Hypothalamus (tissue), 51 donors: ENCODE measurements at regions not wholly inside any gene's neighbourhood (a gene's known extent, or its start where the extent isn't known, plus 50 kb on each side); places are given as distances from the start of the nearest gene placed in this dataset.

ENCODE experiments used
- DNase-seq, 51 donors: peaks; one replicate each; lab custom pipeline; 2025; lab: John Stamatoyannopoulos, UW

- no peak for DNase-seq
Measured at GRCh38 chr17:31595666-31596381, 204.3 kb downstream of the RAB11FIP4 start.

DNA sequence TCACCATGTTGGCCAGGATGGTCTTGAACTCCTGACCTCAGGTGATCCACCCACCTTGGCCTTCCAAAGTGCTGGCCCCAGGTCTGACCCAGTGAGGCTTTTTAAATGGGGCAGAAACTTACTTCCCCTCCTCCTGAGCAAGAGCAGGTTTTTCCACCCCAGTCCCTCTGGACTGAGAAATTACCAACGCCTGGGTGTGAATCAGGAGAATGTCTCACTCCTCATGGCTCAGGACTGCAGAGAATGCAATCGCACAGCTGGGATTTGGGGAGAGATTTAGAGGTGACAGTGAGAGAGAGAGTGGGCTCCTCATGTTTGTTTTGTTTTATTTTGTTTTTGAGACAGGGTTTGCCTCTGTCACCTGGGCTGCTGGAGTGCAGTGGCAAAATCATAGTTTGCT, 203.6 kb downstream of the RAB11FIP4 start:
- no peak for DNase-seq

DNA sequence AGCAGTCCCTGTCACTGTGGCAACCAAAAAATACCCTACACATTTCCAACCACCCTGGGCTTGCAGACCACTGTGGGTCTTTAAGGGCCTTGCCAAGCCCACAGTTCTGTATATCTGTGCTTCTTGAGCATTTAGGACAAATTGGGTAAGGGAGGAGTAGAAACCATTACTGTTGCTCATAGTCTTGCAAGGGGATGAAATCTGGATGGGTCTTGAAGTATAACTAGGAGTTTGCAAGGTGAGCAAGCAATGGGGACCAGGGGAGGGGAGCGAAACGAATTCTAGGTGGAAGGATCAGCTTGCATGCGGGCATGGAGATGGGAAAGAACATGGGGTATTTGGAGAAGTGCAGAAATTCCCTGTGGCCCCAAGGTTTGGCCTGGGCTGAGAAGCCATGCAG, 202.9 kb downstream of the RAB11FIP4 start:
- DNase-seq = no peak

DNA sequence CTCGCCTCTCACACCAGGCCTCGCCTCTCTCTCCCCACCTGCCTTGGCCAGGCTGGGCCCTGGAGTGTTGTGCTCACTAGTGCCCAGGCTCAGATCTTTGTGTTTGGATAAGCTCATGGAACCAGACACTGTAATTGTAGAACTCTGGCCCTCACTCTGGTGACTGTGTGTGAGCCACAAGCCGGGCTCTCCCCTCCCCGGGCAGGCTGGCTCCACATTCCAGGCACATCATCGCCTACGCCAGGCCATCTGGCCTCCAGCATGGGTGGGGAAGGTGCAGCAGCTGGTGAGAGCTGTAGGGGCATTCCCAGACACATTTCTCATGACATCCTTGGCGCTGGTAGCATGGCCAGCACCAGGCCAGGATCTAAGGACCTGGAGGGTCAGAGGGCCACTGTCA, 202.3 kb downstream of the RAB11FIP4 start:
- DNase-seq = peak in 1 of 51 donors; percentile 14

GRCh38 chr17:31591924-31592323, 200.4 kb downstream of the RAB11FIP4 start:
- DNase-seq = no peak

GRCh38 chr17:31588512-31588911, 197.0 kb downstream of the RAB11FIP4 start:
- no peak for DNase-seq

GRCh38 chr17:31588034-31588433, 196.6 kb downstream of the RAB11FIP4 start:
- DNase-seq = no peak
